A549 (cell line): ENCODE measurements at regions not wholly inside any gene's neighbourhood (a gene's known extent, or its start where the extent isn't known, plus 50 kb on each side); places are given as distances from the start of the nearest gene placed in this dataset.

ENCODE experiments used
- ATAC-seq, 2 experiments: fragments of 200-7000 bp in 1 of 2; fragments of >200 bp in 1 of 2; cut with Nextera tagmentation in 1 of 2; cut with Tn5 transposase in 1 of 2; 3 replicates each; pipeline versions ENCODE4 v1.8.0 to v1.9.1; 2018 to 2020; ENCODE audit warnings: mild to moderate bottlenecking in 1 of 2, moderate library complexity in 1 of 2
- CTCF ChIA-PET: fragments of 300-600 bp; sonication (Branson Sonifier 250); formaldehyde crosslinking; extraction: SDS; loops from one replicate; lab custom pipeline; 2021; ENCODE audit warnings: antibody characterized with exemption, inconsistent platforms; lab: Yijun Ruan, JAX
- POLR2A ChIA-PET: fragments of 350-600 bp; formaldehyde crosslinking; extraction: SDS; loops from one replicate; lab custom pipeline; 2021; ENCODE audit warnings: antibody characterized with exemption, inconsistent platforms; lab: Yijun Ruan, JAX
- DNase-seq, 2 experiments: peaks; one replicate each; pipeline versions ENCODE4 v3.0.0 to v3.0.0-alpha.2; 2011 to 2016; ENCODE audit warnings: low read depth in 1 of 2, low spot score in 1 of 2
- FAIRE-seq: peaks from 2 replicates; lab custom pipeline; 2011; peaks lifted over from hg19 to GRCh38; lab: Jason Lieb, UNC
- H3K27ac ChIP-seq, 2 experiments: fragments of >200 bp; sonication (Bioruptor Twin); formaldehyde crosslinking; 3 replicates each; pipeline ENCODE4 v1.5.1; 2016 to 2017
- H3K4me1 ChIP-seq: fragments of >200 bp; sonication (Bioruptor Twin); formaldehyde crosslinking; 3 replicates; pipeline ENCODE4 v1.6.1; 2016
- H3K4me2 ChIP-seq: fragments of >200 bp; sonication (Bioruptor Twin); formaldehyde crosslinking; 3 replicates; pipeline ENCODE4 v1.6.1; 2016
- H3K4me3 ChIP-seq: fragments of >200 bp; sonication (Bioruptor Twin); formaldehyde crosslinking; 3 replicates; pipeline ENCODE4 v1.5.1; 2016
- H3K9me3 ChIP-seq: fragments of >200 bp; sonication (Bioruptor Twin); formaldehyde crosslinking; 3 replicates; pipeline ENCODE4 v1.6.1; 2016
- CBX2 ChIP-seq: fragments of 200-600 bp; sonication (generic); IDR thresholded peaks from 2 replicates; pipeline ENCODE4 v1.6.1; 2016; ENCODE audit warnings: low read depth, mild to moderate bottlenecking, borderline replicate concordance
- EHF ChIP-seq: fragments of 250-450 bp; sonication (Bioruptor Pico); IDR thresholded peaks from 2 replicates; pipeline ENCODE4 v1.5.0; 2020; ENCODE audit warnings: mild to moderate bottlenecking
- EP300 ChIP-seq, 2 experiments: fragments of >200 bp; sonication (Bioruptor Twin); formaldehyde crosslinking; IDR thresholded peaks; 2 replicates in 1 of 2; 3 replicates in 1 of 2; pipeline ENCODE4 v1.6.1; 2016 to 2017
- ESRRA ChIP-seq: fragments of 150-350 bp; IDR thresholded peaks from 2 replicates; pipeline ENCODE4 v1.6.1; 2014; ENCODE audit warnings: mild to moderate bottlenecking, low read length, borderline replicate concordance
- GATA3 ChIP-seq: IDR thresholded peaks from 2 replicates; pipeline ENCODE4 v1.6.1; 2012; ENCODE audit warnings: borderline replicate concordance
- HDAC2 ChIP-seq: fragments of 200-600 bp; sonication (generic); IDR thresholded peaks from 2 replicates; pipeline ENCODE4 v1.6.1; 2016
- HOXB5 ChIP-seq: fragments of 250-450 bp; sonication (Bioruptor Pico); IDR thresholded peaks from 2 replicates; pipeline ENCODE4 v1.5.0; 2020; ENCODE audit warnings: mild to moderate bottlenecking, moderate library complexity
- JUN ChIP-seq, 2 experiments: fragments of >200 bp; sonication (Bioruptor Twin); formaldehyde crosslinking; IDR thresholded peaks; 2 replicates in 1 of 2; 3 replicates in 1 of 2; pipeline ENCODE4 v1.6.1; 2016 to 2017
- JUNB ChIP-seq: fragments of >200 bp; sonication (Bioruptor Twin); formaldehyde crosslinking; IDR thresholded peaks from 2 replicates; pipeline ENCODE4 v1.6.1; 2016
- MAZ ChIP-seq: fragments of 150-350 bp; IDR thresholded peaks from 2 replicates; pipeline ENCODE4 v1.6.1; 2014; ENCODE audit warnings: antibody characterized with exemption, low read depth, low read length, borderline replicate concordance
- MYC ChIP-seq: IDR thresholded peaks from 2 replicates; pipeline ENCODE4 v1.6.1; 2012; ENCODE audit warnings: mild to moderate bottlenecking, inconsistent platforms, low read length, improper control_type of control experiment, borderline replicate concordance
- NPAS2 ChIP-seq: fragments of 250-450 bp; sonication (Bioruptor Pico); IDR thresholded peaks from 2 replicates; pipeline ENCODE4 v1.8.0; 2022; ENCODE audit warnings: mild to moderate bottlenecking, moderate library complexity, borderline replicate concordance
- NR3C1 ChIP-seq: fragments of >200 bp; sonication (Bioruptor Twin); formaldehyde crosslinking; IDR thresholded peaks from 3 replicates; pipeline ENCODE4 v1.6.1; 2017
- POLR2A ChIP-seq: IDR thresholded peaks from 2 replicates; pipeline ENCODE4 v1.6.1; 2012; ENCODE audit warnings: mild to moderate bottlenecking, low read length
- POLR2AphosphoS2 ChIP-seq: conservative IDR thresholded peaks from 2 replicates; pipeline ENCODE4 v1.6.1; 2012; ENCODE audit warnings: low read length, improper control_type of control experiment, inconsistent platforms
- RARB ChIP-seq: fragments of 250-450 bp; sonication (Bioruptor Pico); IDR thresholded peaks from 2 replicates; pipeline ENCODE4 v1.8.0; 2021; ENCODE audit warnings: mild to moderate bottlenecking, moderate library complexity
- RNF2 ChIP-seq: fragments of 200-600 bp; sonication (generic); IDR thresholded peaks from 2 replicates; pipeline ENCODE4 v1.6.1; 2016; ENCODE audit warnings: low read depth, mild to moderate bottlenecking, antibody characterized with exemption, moderate library complexity, borderline replicate concordance
- SMC3 ChIP-seq: fragments of >200 bp; sonication (Bioruptor Twin); formaldehyde crosslinking; IDR thresholded peaks from 3 replicates; pipeline ENCODE4 v1.6.1; 2018; ENCODE audit warnings: inconsistent platforms
- TFCP2L1 ChIP-seq: fragments of 250-450 bp; sonication (Bioruptor Pico); IDR thresholded peaks from 2 replicates; pipeline ENCODE4 v1.5.0; 2021; ENCODE audit warnings: mild to moderate bottlenecking
- ZNF302 ChIP-seq: fragments of 250-450 bp; sonication (Bioruptor Pico); IDR thresholded peaks from 2 replicates; pipeline ENCODE4 v1.9.0; 2021; ENCODE audit warnings: inconsistent platforms, mild to moderate bottlenecking, moderate library complexity
- WGBS: methylation state at CpG from one replicate; pipeline ENCODE4 v1.1.6; 2017; ENCODE audit errors: missing lambda C conversion rate; 5-methylcytosine and 5-hydroxymethylcytosine counted together
- TF ChIP-seq, protein P1 (sequence below): fragments of 150-350 bp; IDR thresholded peaks from 2 replicates; pipeline ENCODE4 v1.6.1; 2014; ENCODE audit warnings: low read depth, mild to moderate bottlenecking, low read length
- TF ChIP-seq, protein P2 (sequence below): fragments of >200 bp; sonication (Bioruptor Twin); formaldehyde crosslinking; IDR thresholded peaks from 2 replicates; pipeline ENCODE4 v1.6.1; 2016
- TF ChIP-seq, protein P3 (sequence below): fragments of 200-600 bp; sonication (generic); IDR thresholded peaks from 2 replicates; pipeline ENCODE4 v1.6.1; 2016; ENCODE audit warnings: antibody characterized with exemption, mild to moderate bottlenecking, moderate library complexity
- TF ChIP-seq, protein P4 (sequence below): fragments of >200 bp; sonication (Bioruptor Twin); formaldehyde crosslinking; IDR thresholded peaks from 3 replicates; pipeline ENCODE4 v1.5.1; 2016
- TF ChIP-seq, protein P5 (sequence below): fragments of >200 bp; sonication (Bioruptor Twin); formaldehyde crosslinking; IDR thresholded peaks from 3 replicates; pipeline ENCODE4 v1.6.1; 2016
- TF ChIP-seq, protein P6 (sequence below): IDR thresholded peaks from 2 replicates; pipeline ENCODE4 v1.6.1; 2012; ENCODE audit warnings: low read depth, borderline replicate concordance
- TF ChIP-seq, protein P7 (sequence below): fragments of 450-650 bp; IDR thresholded peaks from 2 replicates; pipeline ENCODE4 v1.6.1; 2014; ENCODE audit warnings: antibody characterized with exemption

DNA sequence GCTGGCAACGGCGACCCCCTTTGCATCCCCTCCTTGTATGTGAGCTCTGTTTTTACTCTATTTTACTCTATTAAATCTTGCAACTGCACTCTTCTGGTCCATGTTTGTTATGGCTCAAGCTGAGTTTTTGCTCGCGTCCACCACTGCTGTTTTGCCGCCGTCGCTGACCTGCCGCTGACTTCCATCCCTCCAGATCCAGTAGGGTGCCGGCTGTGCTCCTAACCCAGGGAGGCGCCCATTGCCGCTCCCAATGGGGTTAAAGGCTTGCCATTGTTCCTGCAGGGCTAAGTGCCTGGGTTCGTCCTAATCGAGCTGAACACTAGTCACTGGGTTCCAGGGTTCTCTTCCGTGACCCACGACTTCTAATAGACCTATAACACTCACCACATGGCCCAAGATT is 2704.4 kb downstream of the PCDH9 start:
- no peak for DNase-seq
- H3K4me2 ChIP-seq, result no peak overlapping the region
- ChIA-PET POLR2A (no interaction called here), CTCF (no interaction called here)
- H3K9me3 ChIP-seq, result no peaks in the 10 kb centered on the region
- no peak overlapping the region for H3K4me3 ChIP-seq
- no peaks in the 10 kb centered on the region for H3K4me1 ChIP-seq
- WGBS, result 86% methylated on average over 13 of the region's 15 CpGs
- FAIRE-seq, result no peak
- no peak for ATAC-seq
- no peak overlapping the region for H3K27ac ChIP-seq
- TF ChIP-seq POLR2AphosphoS2, result no peak
- no peak for TF ChIP-seq HDAC2
- TF ChIP-seq EP300 (IDR thresholded peaks at IDR 0.05), result no peak
- no peak for TF ChIP-seq NR3C1
- TF ChIP-seq MAZ, result no peak
- TF ChIP-seq, protein P1, sequence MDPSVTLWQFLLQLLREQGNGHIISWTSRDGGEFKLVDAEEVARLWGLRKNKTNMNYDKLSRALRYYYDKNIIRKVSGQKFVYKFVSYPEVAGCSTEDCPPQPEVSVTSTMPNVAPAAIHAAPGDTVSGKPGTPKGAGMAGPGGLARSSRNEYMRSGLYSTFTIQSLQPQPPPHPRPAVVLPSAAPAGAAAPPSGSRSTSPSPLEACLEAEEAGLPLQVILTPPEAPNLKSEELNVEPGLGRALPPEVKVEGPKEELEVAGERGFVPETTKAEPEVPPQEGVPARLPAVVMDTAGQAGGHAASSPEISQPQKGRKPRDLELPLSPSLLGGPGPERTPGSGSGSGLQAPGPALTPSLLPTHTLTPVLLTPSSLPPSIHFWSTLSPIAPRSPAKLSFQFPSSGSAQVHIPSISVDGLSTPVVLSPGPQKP, result no peak
- TF ChIP-seq CBX2, result no peak
- TF ChIP-seq RARB (CRISPR knock-in tag), result no peak
- TF ChIP-seq GATA3, result no peak
- TF ChIP-seq, protein P2, sequence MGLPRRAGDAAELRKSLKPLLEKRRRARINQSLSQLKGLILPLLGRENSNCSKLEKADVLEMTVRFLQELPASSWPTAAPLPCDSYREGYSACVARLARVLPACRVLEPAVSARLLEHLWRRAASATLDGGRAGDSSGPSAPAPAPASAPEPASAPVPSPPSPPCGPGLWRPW, result no peak
- TF ChIP-seq JUN (IDR thresholded peaks at IDR 0.05), result no peak
- TF ChIP-seq, protein P3, sequence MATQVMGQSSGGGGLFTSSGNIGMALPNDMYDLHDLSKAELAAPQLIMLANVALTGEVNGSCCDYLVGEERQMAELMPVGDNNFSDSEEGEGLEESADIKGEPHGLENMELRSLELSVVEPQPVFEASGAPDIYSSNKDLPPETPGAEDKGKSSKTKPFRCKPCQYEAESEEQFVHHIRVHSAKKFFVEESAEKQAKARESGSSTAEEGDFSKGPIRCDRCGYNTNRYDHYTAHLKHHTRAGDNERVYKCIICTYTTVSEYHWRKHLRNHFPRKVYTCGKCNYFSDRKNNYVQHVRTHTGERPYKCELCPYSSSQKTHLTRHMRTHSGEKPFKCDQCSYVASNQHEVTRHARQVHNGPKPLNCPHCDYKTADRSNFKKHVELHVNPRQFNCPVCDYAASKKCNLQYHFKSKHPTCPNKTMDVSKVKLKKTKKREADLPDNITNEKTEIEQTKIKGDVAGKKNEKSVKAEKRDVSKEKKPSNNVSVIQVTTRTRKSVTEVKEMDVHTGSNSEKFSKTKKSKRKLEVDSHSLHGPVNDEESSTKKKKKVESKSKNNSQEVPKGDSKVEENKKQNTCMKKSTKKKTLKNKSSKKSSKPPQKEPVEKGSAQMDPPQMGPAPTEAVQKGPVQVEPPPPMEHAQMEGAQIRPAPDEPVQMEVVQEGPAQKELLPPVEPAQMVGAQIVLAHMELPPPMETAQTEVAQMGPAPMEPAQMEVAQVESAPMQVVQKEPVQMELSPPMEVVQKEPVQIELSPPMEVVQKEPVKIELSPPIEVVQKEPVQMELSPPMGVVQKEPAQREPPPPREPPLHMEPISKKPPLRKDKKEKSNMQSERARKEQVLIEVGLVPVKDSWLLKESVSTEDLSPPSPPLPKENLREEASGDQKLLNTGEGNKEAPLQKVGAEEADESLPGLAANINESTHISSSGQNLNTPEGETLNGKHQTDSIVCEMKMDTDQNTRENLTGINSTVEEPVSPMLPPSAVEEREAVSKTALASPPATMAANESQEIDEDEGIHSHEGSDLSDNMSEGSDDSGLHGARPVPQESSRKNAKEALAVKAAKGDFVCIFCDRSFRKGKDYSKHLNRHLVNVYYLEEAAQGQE, result no peak
- TF ChIP-seq EHF (CRISPR knock-in tag), result no peak
- no peak for TF ChIP-seq ESRRA

DNA sequence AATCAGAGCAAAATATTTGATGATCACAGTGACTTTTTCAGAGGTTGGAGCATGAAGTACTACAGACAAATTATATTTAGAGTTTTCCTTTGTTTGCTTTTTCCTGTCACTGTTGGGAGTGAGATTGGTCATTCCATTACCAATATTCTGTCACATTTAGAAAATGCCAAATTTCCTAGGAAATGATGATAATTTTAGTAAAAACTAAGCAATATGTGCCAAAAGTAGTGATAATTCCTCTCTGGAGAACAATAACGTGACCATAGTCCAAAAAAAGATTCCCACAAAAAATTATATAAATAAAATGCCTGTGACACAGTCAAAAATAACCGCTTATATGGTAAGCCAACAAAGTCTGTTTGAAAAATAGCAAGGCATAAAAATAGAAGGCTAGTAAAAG is 2719.4 kb downstream of the PCDH9 start:
- no peak overlapping the region for H3K4me2 ChIP-seq
- ChIA-PET CTCF (no interaction called here), POLR2A (no interaction called here)
- TF ChIP-seq MYC, result no peak
- no peak for TF ChIP-seq RARB (CRISPR knock-in tag)
- TF ChIP-seq, protein P4, sequence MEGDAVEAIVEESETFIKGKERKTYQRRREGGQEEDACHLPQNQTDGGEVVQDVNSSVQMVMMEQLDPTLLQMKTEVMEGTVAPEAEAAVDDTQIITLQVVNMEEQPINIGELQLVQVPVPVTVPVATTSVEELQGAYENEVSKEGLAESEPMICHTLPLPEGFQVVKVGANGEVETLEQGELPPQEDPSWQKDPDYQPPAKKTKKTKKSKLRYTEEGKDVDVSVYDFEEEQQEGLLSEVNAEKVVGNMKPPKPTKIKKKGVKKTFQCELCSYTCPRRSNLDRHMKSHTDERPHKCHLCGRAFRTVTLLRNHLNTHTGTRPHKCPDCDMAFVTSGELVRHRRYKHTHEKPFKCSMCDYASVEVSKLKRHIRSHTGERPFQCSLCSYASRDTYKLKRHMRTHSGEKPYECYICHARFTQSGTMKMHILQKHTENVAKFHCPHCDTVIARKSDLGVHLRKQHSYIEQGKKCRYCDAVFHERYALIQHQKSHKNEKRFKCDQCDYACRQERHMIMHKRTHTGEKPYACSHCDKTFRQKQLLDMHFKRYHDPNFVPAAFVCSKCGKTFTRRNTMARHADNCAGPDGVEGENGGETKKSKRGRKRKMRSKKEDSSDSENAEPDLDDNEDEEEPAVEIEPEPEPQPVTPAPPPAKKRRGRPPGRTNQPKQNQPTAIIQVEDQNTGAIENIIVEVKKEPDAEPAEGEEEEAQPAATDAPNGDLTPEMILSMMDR, result no peak
- no peak for TF ChIP-seq JUNB
- TF ChIP-seq, protein P5, sequence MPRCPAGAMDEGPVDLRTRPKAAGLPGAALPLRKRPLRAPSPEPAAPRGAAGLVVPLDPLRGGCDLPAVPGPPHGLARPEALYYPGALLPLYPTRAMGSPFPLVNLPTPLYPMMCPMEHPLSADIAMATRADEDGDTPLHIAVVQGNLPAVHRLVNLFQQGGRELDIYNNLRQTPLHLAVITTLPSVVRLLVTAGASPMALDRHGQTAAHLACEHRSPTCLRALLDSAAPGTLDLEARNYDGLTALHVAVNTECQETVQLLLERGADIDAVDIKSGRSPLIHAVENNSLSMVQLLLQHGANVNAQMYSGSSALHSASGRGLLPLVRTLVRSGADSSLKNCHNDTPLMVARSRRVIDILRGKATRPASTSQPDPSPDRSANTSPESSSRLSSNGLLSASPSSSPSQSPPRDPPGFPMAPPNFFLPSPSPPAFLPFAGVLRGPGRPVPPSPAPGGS, result no peak
- no peak for TF ChIP-seq JUN (IDR thresholded peaks at IDR 0.05)
- TF ChIP-seq, protein P6, sequence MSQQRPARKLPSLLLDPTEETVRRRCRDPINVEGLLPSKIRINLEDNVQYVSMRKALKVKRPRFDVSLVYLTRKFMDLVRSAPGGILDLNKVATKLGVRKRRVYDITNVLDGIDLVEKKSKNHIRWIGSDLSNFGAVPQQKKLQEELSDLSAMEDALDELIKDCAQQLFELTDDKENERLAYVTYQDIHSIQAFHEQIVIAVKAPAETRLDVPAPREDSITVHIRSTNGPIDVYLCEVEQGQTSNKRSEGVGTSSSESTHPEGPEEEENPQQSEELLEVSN, result no peak
- TF ChIP-seq SMC3, result no peak
- no peak for TF ChIP-seq HOXB5 (CRISPR knock-in tag)
- TF ChIP-seq ZNF302 (CRISPR knock-in tag), result no peak
- no peak for TF ChIP-seq TFCP2L1 (CRISPR knock-in tag)
- TF ChIP-seq POLR2A, result no peak
- TF ChIP-seq NPAS2 (CRISPR knock-in tag), result no peak
- TF ChIP-seq RNF2, result no peak
- TF ChIP-seq, protein P7, sequence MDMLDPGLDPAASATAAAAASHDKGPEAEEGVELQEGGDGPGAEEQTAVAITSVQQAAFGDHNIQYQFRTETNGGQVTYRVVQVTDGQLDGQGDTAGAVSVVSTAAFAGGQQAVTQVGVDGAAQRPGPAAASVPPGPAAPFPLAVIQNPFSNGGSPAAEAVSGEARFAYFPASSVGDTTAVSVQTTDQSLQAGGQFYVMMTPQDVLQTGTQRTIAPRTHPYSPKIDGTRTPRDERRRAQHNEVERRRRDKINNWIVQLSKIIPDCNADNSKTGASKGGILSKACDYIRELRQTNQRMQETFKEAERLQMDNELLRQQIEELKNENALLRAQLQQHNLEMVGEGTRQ, result no peak
- no peak for TF ChIP-seq EP300 (IDR thresholded peaks at IDR 0.05)
- no peak overlapping the region for H3K27ac ChIP-seq
- FAIRE-seq, result no peak
- no peaks in the 10 kb centered on the region for H3K9me3 ChIP-seq
- 59% methylated on average over 2 of the region's 2 CpGs for WGBS
- no peak for DNase-seq
- no peak overlapping the region for H3K4me3 ChIP-seq
- ATAC-seq, result no peak
- H3K4me1 ChIP-seq, result no peaks in the 10 kb centered on the region
